Sigmoid colon (tissue), 4 donors: ENCODE measurements at regions not wholly inside any gene's neighbourhood (a gene's known extent, or its start where the extent isn't known, plus 50 kb on each side); places are given as distances from the start of the nearest gene placed in this dataset.

Experiments
- POLR2A ChIP-seq, 2 donors: fragments of 450-650 bp; IDR thresholded peaks; one replicate each; pipeline ENCODE4 v1.6.1; 2016; ENCODE audit warnings: antibody characterized with exemption in 2 of 2, mild to moderate bottlenecking in 2 of 2, moderate library complexity in 2 of 2
- POLR2AphosphoS5 ChIP-seq, 4 donors: sonication (generic); formaldehyde crosslinking; IDR thresholded peaks; one replicate each; pipeline ENCODE4 v1.6.1; 2017; ENCODE audit warnings: antibody characterized with exemption in 4 of 4

DNA sequence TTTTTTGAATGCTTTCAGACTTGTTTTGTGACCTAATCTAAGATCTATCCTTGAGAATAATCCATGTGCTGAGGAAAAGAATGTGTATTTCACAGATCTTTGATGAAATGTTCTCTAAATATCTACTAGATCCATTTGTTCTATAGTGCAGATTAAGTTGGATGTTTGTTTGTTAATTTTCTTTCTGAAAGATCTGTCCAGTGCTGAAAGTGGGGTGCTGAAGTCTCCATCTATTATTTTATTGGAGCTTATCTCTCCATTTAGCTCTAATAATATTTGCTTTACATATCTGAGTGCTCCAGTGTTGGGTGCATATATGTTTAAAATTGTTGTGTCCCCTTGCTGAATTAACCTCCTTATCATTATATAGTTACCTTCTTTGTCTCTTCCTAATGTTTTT is 303.6 kb downstream of the HTR1B start:
- TF ChIP-seq POLR2AphosphoS5 (IDR thresholded peaks at IDR 0.05) (no peak), POLR2A (IDR thresholded peaks at IDR 0.05) (no peak)
